GM23248 (cell line): ENCODE measurements at regions not wholly inside any gene's neighbourhood (a gene's known extent, or its start where the extent isn't known, plus 50 kb on each side); places are given as distances from the start of the nearest gene placed in this dataset.
A peak's percentile ranks its signal among the peaks of the same experiment; 100 is the strongest.

ENCODE experiments used
- DNase-seq: peaks from one replicate; pipeline ENCODE4 v3.0.0-alpha.2; 2015
- H2AFZ ChIP-seq: fragments of 200-600 bp; sonication (generic); 2 replicates; pipeline ENCODE4 v1.6.1; 2016; ENCODE audit warnings: antibody characterized with exemption
- H3F3A ChIP-seq: fragments of 200-600 bp; sonication (generic); 2 replicates; pipeline ENCODE4 v1.6.1; 2016; ENCODE audit warnings: mild to moderate bottlenecking, antibody characterized with exemption, mixed run types; ENCODE audit not compliant: insufficient read depth
- H3K27ac ChIP-seq: fragments of 200-600 bp; sonication (generic); 2 replicates; pipeline ENCODE4 v1.5.1; 2016; ENCODE audit warnings: mild to moderate bottlenecking
- H3K27me3 ChIP-seq: fragments of 200-600 bp; sonication (generic); replicated peaks from 2 replicates; pipeline ENCODE4 v1.6.1; 2016; ENCODE audit warnings: mild to moderate bottlenecking; ENCODE audit not compliant: insufficient read depth
- H3K36me3 ChIP-seq: fragments of 200-600 bp; sonication (generic); 2 replicates; pipeline ENCODE4 v1.6.1; 2016; ENCODE audit warnings: low read depth, mild to moderate bottlenecking
- H3K4me1 ChIP-seq: fragments of 200-600 bp; sonication (generic); 2 replicates; pipeline ENCODE4 v1.6.1; 2016; ENCODE audit warnings: mild to moderate bottlenecking; ENCODE audit not compliant: insufficient read depth
- H3K4me2 ChIP-seq: fragments of 200-600 bp; sonication (generic); one replicate; pipeline ENCODE4 v1.6.1; 2016; ENCODE audit warnings: mild to moderate bottlenecking; ENCODE audit not compliant: unreplicated experiment
- H3K4me3 ChIP-seq: fragments of 200-600 bp; sonication (generic); 2 replicates; pipeline ENCODE4 v1.5.1; 2016; ENCODE audit warnings: mild to moderate bottlenecking
- H3K79me2 ChIP-seq: fragments of 200-600 bp; sonication (generic); 2 replicates; pipeline ENCODE4 v1.6.1; 2016; ENCODE audit warnings: mild to moderate bottlenecking; ENCODE audit not compliant: insufficient read depth
- H3K9ac ChIP-seq: fragments of 200-600 bp; sonication (generic); 2 replicates; pipeline ENCODE4 v1.6.1; 2016; ENCODE audit warnings: mild to moderate bottlenecking
- H3K9me2 ChIP-seq: fragments of 200-600 bp; sonication (generic); 2 replicates; pipeline ENCODE4 v1.6.1; 2016; ENCODE audit warnings: mixed run types, mild to moderate bottlenecking, moderate library complexity; ENCODE audit not compliant: insufficient read depth
- H3K9me3 ChIP-seq: fragments of 200-600 bp; sonication (generic); one replicate; pipeline ENCODE4 v1.6.1; 2017; ENCODE audit warnings: low read depth
- H4K20me1 ChIP-seq: fragments of 200-600 bp; sonication (generic); 2 replicates; pipeline ENCODE4 v1.6.0; 2016; ENCODE audit not compliant: insufficient read depth
- EZH2 ChIP-seq: fragments of 200-600 bp; sonication (generic); IDR thresholded peaks from 2 replicates; pipeline ENCODE4 v1.6.1; 2018; ENCODE audit warnings: antibody characterized with exemption, mild to moderate bottlenecking; ENCODE audit not compliant: insufficient read depth, poor library complexity, severe bottlenecking
- EZH2phosphoT487 ChIP-seq: fragments of 200-600 bp; sonication (generic); IDR thresholded peaks from 2 replicates; pipeline ENCODE4 v1.6.1; 2018; ENCODE audit warnings: antibody characterized with exemption, moderate library complexity, mild to moderate bottlenecking, low read depth; ENCODE audit not compliant: insufficient read depth
- WGBS, 2 experiments: methylation state at CpG; one replicate each; pipeline ENCODE4 v1.1.6; 2015 to 2017; ENCODE audit warnings: low lambda C conversion rate in 2 of 2, low coverage in 1 of 2; ENCODE audit errors: missing lambda C conversion rate in 2 of 2; 5-methylcytosine and 5-hydroxymethylcytosine counted together
- in situ Hi-C: fragments of 300-500 bp; cut with MboI; formaldehyde crosslinking; loops from 2 replicates; pipeline ENCODE4 v1.15.0; 2020

GRCh38 chrX:69387567-69388487, 116.3 kb upstream of the NALF2 start:
- no peak overlapping the region for H3K27ac ChIP-seq
- H3K27me3 ChIP-seq = no peaks in the 10 kb centered on the region
- no peak for TF ChIP-seq EZH2phosphoT487
- no peak for TF ChIP-seq EZH2
- in situ Hi-C loops = loop anchor here (10.0 kb wide), 1 partner anchor 563 kb away; the partner anchor contains the start of gene EFNB1
- no peaks in the 10 kb centered on the region for H3K4me1 ChIP-seq
- H3K79me2 ChIP-seq = no peaks in the 10 kb centered on the region
- 8 to 18% methylated on average over 10 to 12 of the region's 13 CpGs for WGBS, 2 experiments
- H3K9me3 ChIP-seq = no peaks in the 10 kb centered on the region
- H3F3A ChIP-seq = no peaks in the 10 kb centered on the region
- no peak overlapping the region for H3K9ac ChIP-seq
- no peaks in the 10 kb centered on the region for H3K36me3 ChIP-seq
- no peak overlapping the region for H3K4me3 ChIP-seq
- no peak overlapping the region for H2AFZ ChIP-seq
- H3K4me2 ChIP-seq = no peak overlapping the region
- H4K20me1 ChIP-seq = no peaks in the 10 kb centered on the region
- DNase-seq = peak; percentile 54
- no peaks in the 10 kb centered on the region for H3K9me2 ChIP-seq

DNA sequence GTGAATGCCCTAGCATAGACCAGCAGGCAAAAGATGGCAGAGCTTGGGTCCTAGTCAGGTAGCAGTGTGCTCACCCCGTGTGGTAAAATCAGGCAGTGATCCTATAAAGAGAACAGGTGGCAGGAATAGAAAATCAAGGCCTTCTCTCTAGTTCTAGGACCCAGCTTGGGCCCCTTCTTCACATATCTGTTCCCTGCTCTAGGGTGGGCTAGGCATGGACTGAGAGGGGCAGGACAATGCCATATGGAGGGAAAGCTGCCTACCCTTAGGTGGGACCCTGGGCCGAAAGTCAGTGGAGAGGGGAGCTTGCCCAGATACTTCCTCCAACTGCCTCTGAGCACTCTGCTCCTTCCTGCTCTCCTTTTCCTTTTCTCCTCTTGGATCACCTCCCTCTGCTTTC, 117.4 kb upstream of the NALF2 start:
- WGBS, 2 experiments = 52 to 68% methylated on average over 2 of the region's 2 CpGs
- Histone ChIP-seq H3K36me3 (no peaks in the 10 kb centered on the region), H3K27me3 (no peaks in the 10 kb centered on the region), H3K9ac (no peak overlapping the region), H3F3A (no peaks in the 10 kb centered on the region), H3K27ac (no peak overlapping the region), H3K79me2 (no peaks in the 10 kb centered on the region), H3K4me3 (no peak overlapping the region), H3K9me2 (no peaks in the 10 kb centered on the region), H3K4me1 (no peaks in the 10 kb centered on the region), H3K9me3 (no peaks in the 10 kb centered on the region), H3K4me2 (no peak overlapping the region), H4K20me1 (no peaks in the 10 kb centered on the region), H2AFZ (no peak overlapping the region)
- in situ Hi-C loops = loop anchor here (10.0 kb wide), 1 partner anchor 562 kb away; the partner anchor contains the start of gene EFNB1
- no peak for TF ChIP-seq EZH2
- no peak for TF ChIP-seq EZH2phosphoT487
- DNase-seq = no peak

- no peak for DNase-seq
- no peak for TF ChIP-seq EZH2
- TF ChIP-seq EZH2phosphoT487 = no peak
- Histone ChIP-seq H3F3A (no peaks in the 10 kb centered on the region), H3K9me2 (no peaks in the 10 kb centered on the region), H3K27me3 (no peaks in the 10 kb centered on the region), H3K4me3 (no peak overlapping the region), H3K4me1 (no peaks in the 10 kb centered on the region), H3K9me3 (no peaks in the 10 kb centered on the region), H3K36me3 (no peaks in the 10 kb centered on the region), H3K27ac (no peak overlapping the region), H3K79me2 (no peaks in the 10 kb centered on the region), H2AFZ (no peak overlapping the region), H4K20me1 (no peaks in the 10 kb centered on the region), H3K9ac (no peak overlapping the region), H3K4me2 (no peak overlapping the region)
- WGBS, 2 experiments = 57 to 79% methylated on average over 2 to 3 of the region's 3 CpGs
- in situ Hi-C loops = no loop called here
Measured at GRCh38 chrX:69379412-69379811, 124.7 kb upstream of the NALF2 start.

DNA sequence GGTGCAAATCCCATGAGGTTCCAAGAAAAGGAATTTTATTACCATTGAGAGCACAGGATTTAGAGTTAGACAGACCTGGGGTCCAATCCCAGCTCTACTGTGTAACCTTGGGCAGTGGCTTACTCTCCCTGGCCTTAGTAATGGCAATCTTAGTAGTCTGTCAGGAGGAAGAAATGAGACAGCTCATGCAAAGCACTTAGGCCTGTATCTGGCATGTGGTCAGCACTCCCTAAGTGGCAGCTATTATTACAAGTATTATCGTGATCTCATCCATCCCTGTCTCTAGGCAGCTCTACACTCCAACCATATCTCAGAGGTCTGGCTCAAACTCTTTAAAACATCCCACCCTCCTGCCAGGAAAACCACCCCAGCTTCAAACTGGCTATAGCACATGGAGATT, 129.6 kb upstream of the NALF2 start:
- H3K9me2 ChIP-seq = no peaks in the 10 kb centered on the region
- H3K27me3 ChIP-seq = no peaks in the 10 kb centered on the region
- no peaks in the 10 kb centered on the region for H3K36me3 ChIP-seq
- WGBS, 2 experiments = 20 to 86% methylated on average over 1 of the region's 1 CpG
- H3K4me2 ChIP-seq = no peak overlapping the region
- no peak overlapping the region for H3K4me3 ChIP-seq
- no peaks in the 10 kb centered on the region for H3K79me2 ChIP-seq
- no peak overlapping the region for H3K9ac ChIP-seq
- in situ Hi-C loops = no loop called here
- no peaks in the 10 kb centered on the region for H3K9me3 ChIP-seq
- no peak for DNase-seq
- no peaks in the 10 kb centered on the region for H3F3A ChIP-seq
- H4K20me1 ChIP-seq = no peaks in the 10 kb centered on the region
- TF ChIP-seq EZH2phosphoT487 (no peak), EZH2 (no peak)
- no peak overlapping the region for H3K27ac ChIP-seq
- H2AFZ ChIP-seq = no peak overlapping the region
- no peaks in the 10 kb centered on the region for H3K4me1 ChIP-seq
